ENCODE measurements at regions not wholly inside any gene's neighbourhood (a gene's known extent, or its start where the extent isn't known, plus 50 kb on each side); places are given as distances from the start of the nearest gene placed in this dataset.

- DNase-seq (ENCODE audit: low spot score) = no peak
- intact Hi-C loops (cut with DNase I) = no loop called here
Observed at GRCh38 chr20:51120868-51121267, 98.0 kb upstream of the KCNG1 start.

DNA sequence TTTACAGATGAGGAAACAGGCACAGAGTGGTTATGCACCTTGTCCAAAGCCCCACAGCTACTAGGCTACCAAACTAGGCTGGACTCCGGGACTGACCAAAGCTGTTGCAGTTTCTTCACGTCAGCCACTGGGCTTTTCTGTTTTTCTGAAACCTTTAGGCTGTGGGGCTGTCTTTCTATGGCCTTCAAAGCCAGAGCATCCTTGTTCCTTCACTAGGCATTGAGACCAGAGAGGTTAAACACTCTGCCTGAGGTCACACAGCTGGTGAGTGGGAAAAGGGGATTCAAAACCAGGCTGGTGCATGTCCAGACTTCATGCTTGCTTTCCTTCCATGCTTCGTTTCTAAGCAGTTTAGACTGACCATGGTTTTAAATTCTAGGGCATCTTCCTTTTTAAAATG is 97.5 kb upstream of the KCNG1 start:
- intact Hi-C loops (cut with DNase I) = no loop called here
- no peak for DNase-seq (ENCODE audit: low spot score)

DNA sequence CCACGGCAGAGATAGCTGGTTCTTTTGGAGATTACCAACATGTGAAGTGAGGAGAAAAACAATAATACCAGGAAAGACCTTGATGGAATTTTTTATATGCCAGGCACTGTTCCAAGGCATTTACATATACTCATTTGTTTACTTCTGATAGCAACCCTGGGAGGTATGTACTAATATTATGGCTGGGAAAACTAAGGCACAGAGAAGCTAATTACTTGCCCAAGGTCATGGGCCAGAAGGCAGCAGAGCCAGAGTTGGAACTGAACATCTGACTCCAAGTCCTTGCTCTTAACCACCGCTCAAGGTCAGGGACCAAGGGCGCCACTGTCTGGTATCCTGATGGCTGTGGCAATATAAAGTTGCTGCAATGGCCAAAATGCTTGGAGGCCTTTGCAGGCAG is 97.0 kb upstream of the KCNG1 start:
- intact Hi-C loops (cut with DNase I) = no loop called here

GRCh38 chr20:51118985-51119527 is 96.1 kb upstream of the KCNG1 start:
- intact Hi-C loops (cut with DNase I) = no loop called here
- no peak for DNase-seq (ENCODE audit: low spot score)

More for the DNA sequence above, 97.0 kb upstream of the KCNG1 start:
- DNase-seq (ENCODE audit: low spot score) = no peak

DNA sequence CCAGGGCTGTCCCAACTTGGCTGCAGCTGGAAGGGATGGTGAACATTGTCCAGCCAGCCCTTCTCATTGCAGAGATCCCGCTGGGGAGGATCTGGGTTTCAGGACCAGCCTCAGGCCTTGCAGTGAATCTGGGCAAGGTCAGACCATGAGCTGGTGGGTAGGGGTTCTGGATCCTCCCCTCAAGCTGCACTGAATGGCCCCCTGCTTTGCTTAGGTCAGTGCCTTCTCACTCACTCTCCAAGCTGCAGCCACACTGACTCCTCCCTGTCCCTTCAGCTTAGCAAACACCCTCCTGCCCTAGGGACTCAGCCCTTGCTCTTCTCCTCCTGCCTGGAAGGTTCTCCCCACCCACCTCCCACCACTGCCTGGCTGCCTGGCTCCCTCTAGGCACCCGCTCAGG is 95.3 kb upstream of the KCNG1 start:
- intact Hi-C loops (cut with DNase I) = no loop called here
- DNase-seq (ENCODE audit: low spot score) = no peak

- intact Hi-C loops (cut with DNase I) = no loop called here
- DNase-seq (ENCODE audit: low spot score) = no peak
Observed at GRCh38 chr20:51116765-51117686, 94.1 kb upstream of the KCNG1 start.

- intact Hi-C loops (cut with DNase I) = no loop called here
- DNase-seq (ENCODE audit: low spot score) = no peak
Observed at GRCh38 chr20:51111290-51111689, 88.4 kb upstream of the KCNG1 start.

GRCh38 chr20:51108638-51109363 is 85.9 kb upstream of the KCNG1 start:
- intact Hi-C loops (cut with DNase I) = no loop called here
- no peak for DNase-seq (ENCODE audit: low spot score)

GRCh38 chr20:51106011-51106410 is 83.1 kb upstream of the KCNG1 start:
- intact Hi-C loops (cut with DNase I) = no loop called here
- DNase-seq (ENCODE audit: low spot score) = no peak

- intact Hi-C loops (cut with DNase I) = no loop called here
- DNase-seq (ENCODE audit: low spot score) = no peak
Observed at GRCh38 chr20:51104960-51105920, 82.3 kb upstream of the KCNG1 start.

- no peak for DNase-seq (ENCODE audit: low spot score)
- intact Hi-C loops (cut with DNase I) = no loop called here
Observed at GRCh38 chr20:51100617-51101016, 77.7 kb upstream of the KCNG1 start.

GRCh38 chr20:51098284-51098810 is 75.4 kb upstream of the KCNG1 start:
- DNase-seq (ENCODE audit: low spot score) = peak; percentile 3
- intact Hi-C loops (cut with DNase I) = no loop called here

DNA sequence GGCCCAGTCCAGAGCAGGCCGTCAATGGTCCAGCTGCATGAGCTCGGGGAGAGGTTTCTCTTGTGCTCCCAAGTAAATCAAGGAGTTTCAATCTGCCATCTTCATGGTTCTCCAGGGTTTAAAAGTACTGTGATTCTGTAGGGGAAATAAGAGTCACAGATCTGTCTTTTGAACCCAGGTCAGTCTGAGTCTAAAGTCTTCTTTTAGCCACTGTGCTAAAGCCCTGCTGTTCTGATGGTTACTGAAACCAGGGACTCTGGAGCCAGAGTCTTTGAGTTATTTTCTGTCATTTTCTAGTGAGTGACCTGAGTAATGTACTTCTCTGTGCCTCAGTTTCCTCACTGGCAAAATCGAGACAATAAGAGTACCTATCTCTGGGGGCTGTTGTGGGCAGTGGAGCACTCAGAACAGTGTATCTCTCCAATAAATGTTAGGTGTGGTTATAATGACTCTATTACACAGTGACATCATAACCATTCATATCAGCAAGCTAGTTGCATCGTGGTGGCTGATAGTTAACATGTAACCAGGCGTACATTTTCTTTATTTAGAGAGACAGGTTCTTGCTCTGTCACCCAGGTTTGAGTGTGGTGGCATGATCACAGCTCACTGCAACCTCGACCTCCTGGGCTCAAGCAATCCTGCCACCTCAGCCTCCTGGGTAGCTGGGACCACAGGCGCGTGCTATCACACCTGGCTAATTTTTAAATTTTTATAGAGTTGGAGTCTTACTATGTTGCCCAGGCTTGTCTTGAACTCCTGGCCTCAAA is 74.6 kb upstream of the KCNG1 start:
- peak; percentile 56 for DNase-seq (ENCODE audit: low spot score)
- intact Hi-C loops (cut with DNase I) = no loop called here

- DNase-seq (ENCODE audit: low spot score) = peak; percentile 23
- intact Hi-C loops (cut with DNase I) = no loop called here
Observed at GRCh38 chr20:51096582-51097267, 73.8 kb upstream of the KCNG1 start.

DNA sequence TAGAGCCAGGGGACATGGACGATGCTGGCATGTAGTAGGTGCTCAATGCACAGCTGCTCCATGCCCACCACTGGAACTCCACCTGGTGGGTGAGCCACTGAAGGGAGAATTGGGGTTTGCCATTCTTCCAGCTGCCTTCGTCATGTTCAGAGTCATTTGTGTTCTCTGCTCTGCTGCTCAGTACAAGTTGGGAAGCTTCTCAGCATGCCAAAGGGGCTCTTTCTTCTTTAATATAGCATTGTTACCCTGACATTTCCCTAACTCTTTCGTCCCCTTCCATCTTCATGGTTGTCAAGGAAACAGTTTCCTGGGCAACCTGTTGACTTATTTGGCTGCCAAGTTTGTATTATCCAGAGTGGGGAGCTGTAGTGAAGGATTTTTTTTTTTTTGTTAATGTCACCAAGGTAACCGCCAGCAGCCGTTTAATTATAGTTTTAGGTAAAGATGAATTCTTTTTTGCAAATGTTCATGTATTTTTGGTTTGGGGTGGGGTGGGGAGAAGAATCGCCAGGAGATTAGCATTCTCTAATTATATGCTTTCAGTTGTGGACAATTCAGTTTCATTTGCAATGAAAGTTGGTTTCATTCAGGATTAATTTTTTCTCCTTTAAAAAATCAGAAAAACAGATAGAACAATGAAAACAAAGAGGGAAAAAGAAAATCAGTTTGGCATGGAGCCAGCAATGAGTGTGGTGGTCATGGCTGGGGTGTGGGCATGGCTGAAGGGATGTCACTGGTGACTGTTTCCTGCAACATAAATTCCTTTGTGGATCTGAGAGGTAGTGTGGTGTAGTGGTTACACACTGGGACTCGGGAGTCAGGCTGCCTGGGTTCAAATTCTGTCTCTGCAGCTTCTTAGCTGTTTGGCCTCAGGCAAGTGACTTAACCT is 73.0 kb upstream of the KCNG1 start:
- intact Hi-C loops (cut with DNase I) = no loop called here
- DNase-seq (ENCODE audit: low spot score) = peak; percentile 17

GRCh38 chr20:51094221-51094620 is 71.3 kb upstream of the KCNG1 start:
- peak; percentile 49 for DNase-seq (ENCODE audit: low spot score)
- intact Hi-C loops (cut with DNase I) = no loop called here

DNA sequence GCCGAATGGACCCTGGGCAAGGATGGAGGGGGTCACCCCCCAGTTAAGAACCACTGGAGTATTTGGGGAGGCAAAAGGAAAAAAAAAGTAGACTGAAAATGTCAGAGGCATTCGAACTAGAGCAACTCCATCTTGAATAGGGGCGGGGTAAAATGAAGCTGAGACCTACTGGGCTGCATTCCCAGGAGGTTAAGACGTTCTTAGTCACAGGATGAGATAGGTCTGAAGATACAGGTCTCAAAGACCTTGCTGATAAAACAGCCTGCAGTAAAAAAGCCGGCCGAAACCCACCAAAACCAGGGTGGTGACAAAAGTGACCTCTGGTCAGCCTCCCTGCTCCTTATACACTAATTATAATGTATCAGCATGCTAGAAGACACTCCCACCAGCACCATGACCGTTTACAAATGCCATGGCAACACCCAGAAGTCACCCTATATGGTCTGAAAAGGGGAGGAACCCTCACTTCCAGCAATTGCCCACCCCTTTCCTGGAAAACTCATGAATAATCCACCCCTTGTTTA is 70.4 kb upstream of the KCNG1 start:
- peak; percentile 19 for DNase-seq (ENCODE audit: low spot score)
- intact Hi-C loops (cut with DNase I) = no loop called here

Measured in posterior vena cava (tissue), 2 donors.